Kidney capillary endothelial cell (primary cell): ENCODE measurements at regions not wholly inside any gene's neighbourhood (a gene's known extent, or its start where the extent isn't known, plus 50 kb on each side); places are given as distances from the start of the nearest gene placed in this dataset.
"Not testable (repeated sequence)": the region's sequence is repeated elsewhere in the genome, so short reads cannot be mapped to it uniquely, and the experiment has no call there.

ENCODE experiments used
- DNase-seq: peaks from one replicate; pipeline ENCODE4 v3.0.0-alpha.2; 2018; ENCODE audit warnings: low spot score

GRCh38 chr1:219058891-219059820, 114.5 kb upstream of the LYPLAL1 start:
- DNase-seq: no peak

- DNase-seq: no peak
These were observed 112.9 kb upstream of the LYPLAL1 start for GRCh38 chr1:219060798-219061197.

GRCh38 chr1:219062161-219062560, 111.5 kb upstream of the LYPLAL1 start:
- DNase-seq: no peak

- no peak for DNase-seq
These were observed 107.6 kb upstream of the LYPLAL1 start for GRCh38 chr1:219066098-219066497.

- DNase-seq: peak; percentile 26
These were observed 106.9 kb upstream of the LYPLAL1 start for GRCh38 chr1:219066631-219067349.

- DNase-seq: no peak
These were observed 106.3 kb upstream of the LYPLAL1 start for GRCh38 chr1:219067350-219067712.

- not testable (repeated sequence) for DNase-seq
These were observed 103.3 kb upstream of the LYPLAL1 start for GRCh38 chr1:219070395-219070794.

- no peak for DNase-seq
These were observed 102.5 kb upstream of the LYPLAL1 start for GRCh38 chr1:219071209-219071608.

GRCh38 chr1:219072329-219072728, 101.3 kb upstream of the LYPLAL1 start:
- no peak for DNase-seq

GRCh38 chr1:219074084-219074728, 99.5 kb upstream of the LYPLAL1 start:
- no peak for DNase-seq

GRCh38 chr1:219075121-219075879, 98.4 kb upstream of the LYPLAL1 start:
- no peak for DNase-seq

GRCh38 chr1:219076326-219076937, 97.2 kb upstream of the LYPLAL1 start:
- DNase-seq: no peak

- DNase-seq: not testable (repeated sequence)
These were observed 95.9 kb upstream of the LYPLAL1 start for GRCh38 chr1:219077767-219078166.

- no peak for DNase-seq
These were observed 91.4 kb upstream of the LYPLAL1 start for GRCh38 chr1:219081943-219082925.

GRCh38 chr1:219083631-219084030, 90.0 kb upstream of the LYPLAL1 start:
- no peak for DNase-seq

- DNase-seq: no peak
These were observed 88.6 kb upstream of the LYPLAL1 start for GRCh38 chr1:219085082-219085481.

GRCh38 chr1:219085988-219086387, 87.7 kb upstream of the LYPLAL1 start:
- no peak for DNase-seq

- DNase-seq: no peak
These were observed 86.7 kb upstream of the LYPLAL1 start for GRCh38 chr1:219086956-219087469.

GRCh38 chr1:219088778-219089557, 84.7 kb upstream of the LYPLAL1 start:
- no peak for DNase-seq
